Hepatocyte (in vitro differentiated cells): ENCODE measurements at regions not wholly inside any gene's neighbourhood (a gene's known extent, or its start where the extent isn't known, plus 50 kb on each side); places are given as distances from the start of the nearest gene placed in this dataset.

ENCODE experiments used
- CTCF ChIP-seq: fragments of 200-600 bp; sonication (generic); IDR thresholded peaks from 2 replicates; pipeline ENCODE4 v1.5.1; 2016; ENCODE audit warnings: antibody characterized with exemption, mild to moderate bottlenecking; ENCODE audit not compliant: poor library complexity
- EZH2 ChIP-seq: fragments of 200-600 bp; sonication (generic); IDR thresholded peaks from 2 replicates; pipeline ENCODE4 v1.6.1; 2016; ENCODE audit warnings: antibody characterized with exemption, mild to moderate bottlenecking, borderline replicate concordance
- EZH2phosphoT487 ChIP-seq: fragments of 200-600 bp; sonication (generic); IDR thresholded peaks from one replicate; pipeline ENCODE4 v1.6.1; 2018; ENCODE audit warnings: antibody characterized with exemption, mild to moderate bottlenecking, low read depth, moderate library complexity; ENCODE audit not compliant: unreplicated experiment, severe bottlenecking

DNA sequence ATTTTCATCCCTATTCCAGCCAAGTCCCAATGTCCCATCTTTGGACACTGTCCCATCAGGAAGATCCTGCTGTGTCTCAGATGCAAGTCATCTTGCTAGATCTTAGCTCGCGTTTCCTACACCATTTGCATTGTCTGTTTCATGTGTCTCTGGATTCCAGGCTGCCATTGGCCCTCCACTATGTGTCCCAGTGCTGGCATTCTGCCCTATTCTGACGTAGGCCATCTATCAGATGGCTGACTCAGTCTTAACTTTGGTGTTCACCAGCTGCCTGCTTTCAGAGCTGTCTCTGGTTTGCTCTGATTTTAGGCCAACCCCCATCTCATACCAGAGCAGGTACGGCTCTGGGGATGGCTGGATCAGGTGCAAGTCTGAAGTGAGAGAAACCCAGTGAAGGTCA is 300.9 kb upstream of the ASIC2 start:
- TF ChIP-seq CTCF: no peak
- no peak for TF ChIP-seq EZH2
- no peak for TF ChIP-seq EZH2phosphoT487
